GM12878 (cell line): ENCODE measurements at regions not wholly inside any gene's neighbourhood (a gene's known extent, or its start where the extent isn't known, plus 50 kb on each side); places are given as distances from the start of the nearest gene placed in this dataset.

Experiments used
- ATAC-seq: fragments of 200-7000 bp; cut with Tn5 transposase; 3 replicates; pipeline ENCODE4 v1.9.1; 2020; ENCODE audit warnings: mild to moderate bottlenecking, moderate library complexity
- BruUV-seq: library from RNA; stranded (reverse); fragments of 400-500 nt; replicated peaks from 2 replicates; lab custom pipeline; 2021; lab: Mats Ljungman, UMichigan
- CTCF ChIA-PET: fragments of 300-600 bp; sonication (Branson Sonifier 250); formaldehyde crosslinking; extraction: SDS; loops from one replicate; lab custom pipeline; 2021; ENCODE audit warnings: inconsistent platforms; lab: Yijun Ruan, JAX
- POLR2A ChIA-PET: fragments of 350-600 bp; formaldehyde crosslinking; extraction: SDS; loops from one replicate; lab custom pipeline; 2021; ENCODE audit warnings: inconsistent platforms; lab: Charles Lee
- RAD21 ChIA-PET: fragments of 300-600 bp; sonication (Branson Sonifier 250); formaldehyde crosslinking; loops from one replicate; lab custom pipeline; 2023; ENCODE audit warnings: antibody characterized with exemption; ENCODE audit not compliant: unreplicated experiment; lab: Charles Lee
- SMC1A ChIA-PET: fragments of 300-600 bp; sonication (Branson Sonifier 250); formaldehyde crosslinking; loops from one replicate; lab custom pipeline; 2023; ENCODE audit not compliant: unreplicated experiment, uncharacterized antibody; lab: Charles Lee
- DNase-seq: peaks from one replicate; pipeline ENCODE4 v3.0.0-alpha.2; 2011; ENCODE audit warnings: low read depth, low spot score
- FAIRE-seq: peaks from 3 replicates; lab custom pipeline; 2011; peaks lifted over from hg19 to GRCh38; lab: Jason Lieb, UNC
- H2AFZ ChIP-seq: 2 replicates; pipeline ENCODE4 v1.6.0; 2011; ENCODE audit warnings: low read depth, low read length, control low read depth; ENCODE audit not compliant: control insufficient read depth
- H3K27ac ChIP-seq: 2 replicates; pipeline ENCODE4 v1.5.1; 2011; ENCODE audit warnings: control low read depth; ENCODE audit not compliant: control insufficient read depth, insufficient read depth
- H3K27me3 ChIP-seq, 2 experiments: replicated peaks in 1 of 2; 2 replicates each; pipeline versions ENCODE4 v1.6.0 to v1.6.1; 2011; ENCODE audit warnings: low read length in 1 of 2; ENCODE audit not compliant: control insufficient read depth in 2 of 2, insufficient read depth in 2 of 2
- H3K36me3 ChIP-seq, 2 experiments: 2 replicates each; pipeline ENCODE4 v1.5.1; 2011; ENCODE audit warnings: low read length in 1 of 2; ENCODE audit not compliant: control insufficient read depth in 2 of 2, insufficient read depth in 2 of 2
- H3K4me1 ChIP-seq: 2 replicates; pipeline ENCODE4 v1.6.1; 2011; ENCODE audit warnings: mild to moderate bottlenecking, low read length, moderate library complexity, mixed read lengths; ENCODE audit not compliant: control insufficient read depth, insufficient read depth
- H3K4me2 ChIP-seq: 2 replicates; pipeline ENCODE4 v1.6.0; 2011; ENCODE audit warnings: control low read depth; ENCODE audit not compliant: control insufficient read depth, insufficient read depth
- H3K4me3 ChIP-seq: fragments of 200-600 bp; sonication (generic); 2 replicates; pipeline ENCODE4 v1.5.1; 2016
- H3K79me2 ChIP-seq: 2 replicates; pipeline ENCODE4 v1.6.0; 2011; ENCODE audit warnings: low read length; ENCODE audit not compliant: control insufficient read depth, insufficient read depth
- H3K9ac ChIP-seq: 2 replicates; pipeline ENCODE4 v1.8.0; 2011; ENCODE audit warnings: low read length, control low read depth, mixed read lengths; ENCODE audit not compliant: control insufficient read depth, insufficient read depth
- H3K9me3 ChIP-seq: replicated peaks from 3 replicates; pipeline ENCODE4 v1.5.1; 2011; ENCODE audit warnings: mild to moderate bottlenecking, low read length; ENCODE audit not compliant: control insufficient read depth, insufficient read depth
- H4K20me1 ChIP-seq: 2 replicates; pipeline ENCODE4 v1.6.0; 2011; ENCODE audit not compliant: control insufficient read depth, insufficient read depth
- ASH2L ChIP-seq: fragments of 300-600, 200-600 bp; sonication (generic); IDR thresholded peaks from 2 replicates; pipeline ENCODE4 v1.6.1; 2017; ENCODE audit warnings: low read depth, mild to moderate bottlenecking, borderline replicate concordance
- ATF7 ChIP-seq: fragments of 450-650 bp; IDR thresholded peaks from 2 replicates; pipeline ENCODE4 v1.6.1; 2016; ENCODE audit warnings: low read depth, mild to moderate bottlenecking
- CHD4 ChIP-seq: fragments of 200-600 bp; sonication (generic); IDR thresholded peaks from 2 replicates; pipeline ENCODE4 v1.6.1; 2016; ENCODE audit warnings: mild to moderate bottlenecking
- EZH2 ChIP-seq: IDR thresholded peaks from 2 replicates; pipeline ENCODE4 v1.6.1; 2012; ENCODE audit warnings: low read depth, mild to moderate bottlenecking, control low read depth, inconsistent platforms, low read length, borderline replicate concordance; ENCODE audit not compliant: control insufficient read depth
- MEF2B ChIP-seq: fragments of 450-650 bp; IDR thresholded peaks from 2 replicates; pipeline ENCODE4 v1.6.1; 2018; ENCODE audit warnings: mild to moderate bottlenecking, moderate library complexity; ENCODE audit not compliant: partially characterized antibody, poor library complexity, severe bottlenecking
- PML ChIP-seq: IDR thresholded peaks from 2 replicates; pipeline ENCODE4 v1.6.1; 2012; ENCODE audit warnings: low read length, inconsistent platforms
- SP1 ChIP-seq: IDR thresholded peaks from one replicate; pipeline ENCODE4 v1.6.1; 2011; ENCODE audit warnings: low read depth, low read length
- in situ Hi-C: fragments of 300-500 bp; cut with MboI; formaldehyde crosslinking; loops from 9 replicates; pipeline ENCODE4 v1.14.3; 2018; ENCODE audit warnings: mixed read lengths
- intact Hi-C: fragments of 100-400 bp; cut with micrococcal nuclease; formaldehyde crosslinking; loops from one replicate; pipeline ENCODE4 v1.14.2; 2022; ENCODE audit not compliant: unreplicated experiment
- TF ChIP-seq, protein P1 (sequence below): fragments of 150-350 bp; IDR thresholded peaks from 2 replicates; pipeline ENCODE4 v1.6.1; 2016; ENCODE audit warnings: low read depth, low read length

DNA sequence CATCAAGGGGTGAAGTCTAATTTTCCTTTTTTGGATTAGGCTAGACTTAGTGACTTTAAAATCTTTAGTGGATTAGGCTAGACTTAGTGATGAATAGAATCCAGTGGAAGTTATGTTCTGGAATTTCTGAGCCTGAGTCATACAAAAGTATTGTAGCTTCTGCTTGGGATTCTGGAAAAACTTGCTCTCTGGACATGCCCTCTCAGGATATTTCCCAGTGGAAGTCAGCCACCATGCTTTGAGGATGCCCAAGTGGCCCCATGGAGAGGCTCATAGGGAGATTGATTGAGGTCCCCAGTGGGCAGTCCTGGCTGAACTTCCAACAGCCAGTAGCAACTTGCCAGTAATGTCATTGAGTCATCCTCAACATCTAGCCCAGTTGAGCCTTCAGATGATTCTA lies 112.4 kb upstream of the PRLR start:
- H3K4me1 ChIP-seq: no peaks in the 10 kb centered on the region
- H3K9ac ChIP-seq: no peak overlapping the region
- CTCF ChIA-PET: interaction anchor here (1.2 kb wide), 1 partner anchor 97 kb away, joined by 3 read pairs; no protein-coding TSS in a partner anchor
- H3K4me2 ChIP-seq: no peak overlapping the region
- no peak overlapping the region for H3K4me3 ChIP-seq
- H4K20me1 ChIP-seq: no peaks in the 10 kb centered on the region
- H3K79me2 ChIP-seq: no peaks in the 10 kb centered on the region
- H3K27ac ChIP-seq: no peak overlapping the region
- RAD21 ChIA-PET: no interaction called here
- ATAC-seq: no peak
- no peaks in the 10 kb centered on the region; the same call in 2 of the 3 replicates for H3K9me3 ChIP-seq
- H3K36me3 ChIP-seq: no peaks in the 10 kb centered on the region
- DNase-seq: no peak
- H2AFZ ChIP-seq: no peak overlapping the region
- no peaks in the 10 kb centered on the region for H3K27me3 ChIP-seq
- TF ChIP-seq EZH2 (no peak), ATF7 (no peak), SP1 (no peak), PML (no peak), MEF2B (no peak), CHD4 (no peak), ASH2L (no peak)
- TF ChIP-seq, protein P1, sequence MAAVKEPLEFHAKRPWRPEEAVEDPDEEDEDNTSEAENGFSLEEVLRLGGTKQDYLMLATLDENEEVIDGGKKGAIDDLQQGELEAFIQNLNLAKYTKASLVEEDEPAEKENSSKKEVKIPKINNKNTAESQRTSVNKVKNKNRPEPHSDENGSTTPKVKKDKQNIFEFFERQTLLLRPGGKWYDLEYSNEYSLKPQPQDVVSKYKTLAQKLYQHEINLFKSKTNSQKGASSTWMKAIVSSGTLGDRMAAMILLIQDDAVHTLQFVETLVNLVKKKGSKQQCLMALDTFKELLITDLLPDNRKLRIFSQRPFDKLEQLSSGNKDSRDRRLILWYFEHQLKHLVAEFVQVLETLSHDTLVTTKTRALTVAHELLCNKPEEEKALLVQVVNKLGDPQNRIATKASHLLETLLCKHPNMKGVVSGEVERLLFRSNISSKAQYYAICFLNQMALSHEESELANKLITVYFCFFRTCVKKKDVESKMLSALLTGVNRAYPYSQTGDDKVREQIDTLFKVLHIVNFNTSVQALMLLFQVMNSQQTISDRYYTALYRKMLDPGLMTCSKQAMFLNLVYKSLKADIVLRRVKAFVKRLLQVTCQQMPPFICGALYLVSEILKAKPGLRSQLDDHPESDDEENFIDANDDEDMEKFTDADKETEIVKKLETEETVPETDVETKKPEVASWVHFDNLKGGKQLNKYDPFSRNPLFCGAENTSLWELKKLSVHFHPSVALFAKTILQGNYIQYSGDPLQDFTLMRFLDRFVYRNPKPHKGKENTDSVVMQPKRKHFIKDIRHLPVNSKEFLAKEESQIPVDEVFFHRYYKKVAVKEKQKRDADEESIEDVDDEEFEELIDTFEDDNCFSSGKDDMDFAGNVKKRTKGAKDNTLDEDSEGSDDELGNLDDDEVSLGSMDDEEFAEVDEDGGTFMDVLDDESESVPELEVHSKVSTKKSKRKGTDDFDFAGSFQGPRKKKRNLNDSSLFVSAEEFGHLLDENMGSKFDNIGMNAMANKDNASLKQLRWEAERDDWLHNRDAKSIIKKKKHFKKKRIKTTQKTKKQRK: no peak
- POLR2A ChIA-PET: no interaction called here
- no TSS peak for BruUV-seq
- intact Hi-C loops (no loop called here), in situ Hi-C loops (no loop called here)
- SMC1A ChIA-PET: interaction anchor here (0.9 to 7.1 kb wide), 4 partner anchors 16 to 122 kb away, joined by 3 to 45 read pairs (median 3); no protein-coding TSS in a partner anchor
- FAIRE-seq: no peak
